ELR (cell line): ENCODE measurements at regions not wholly inside any gene's neighbourhood (a gene's known extent, or its start where the extent isn't known, plus 50 kb on each side); places are given as distances from the start of the nearest gene placed in this dataset.
"Not testable (repeated sequence)": the region's sequence is repeated elsewhere in the genome, so short reads cannot be mapped to it uniquely, and the experiment has no call there.

ENCODE experiments used
- DNase-seq: peaks from one replicate; pipeline ENCODE4 v3.0.0-alpha.2; 2015; ENCODE audit warnings: low read depth

GRCh38 chr5:155714435-155714834 is 612.5 kb upstream of the SGCD start:
- not testable (repeated sequence) for DNase-seq

DNA sequence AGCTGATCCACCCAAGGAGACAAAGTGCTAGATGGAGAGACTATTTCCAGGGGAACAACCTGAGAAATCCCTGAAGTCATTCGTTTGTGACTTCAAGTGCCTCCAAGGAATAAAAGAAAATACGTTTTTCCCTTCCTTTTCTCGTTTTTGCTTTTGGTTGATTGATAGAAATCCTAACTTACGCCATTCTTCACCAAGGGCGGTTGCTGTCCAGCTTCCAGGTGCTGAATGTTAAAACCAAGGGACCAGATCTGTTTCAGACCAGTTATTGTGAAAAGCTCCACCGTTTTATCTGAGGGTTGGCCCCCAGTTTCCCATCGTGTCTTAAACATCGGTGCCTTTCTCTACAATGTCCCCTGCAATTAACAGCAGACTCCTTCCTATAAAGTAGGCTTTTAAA is 600.7 kb upstream of the SGCD start:
- no peak for DNase-seq

DNA sequence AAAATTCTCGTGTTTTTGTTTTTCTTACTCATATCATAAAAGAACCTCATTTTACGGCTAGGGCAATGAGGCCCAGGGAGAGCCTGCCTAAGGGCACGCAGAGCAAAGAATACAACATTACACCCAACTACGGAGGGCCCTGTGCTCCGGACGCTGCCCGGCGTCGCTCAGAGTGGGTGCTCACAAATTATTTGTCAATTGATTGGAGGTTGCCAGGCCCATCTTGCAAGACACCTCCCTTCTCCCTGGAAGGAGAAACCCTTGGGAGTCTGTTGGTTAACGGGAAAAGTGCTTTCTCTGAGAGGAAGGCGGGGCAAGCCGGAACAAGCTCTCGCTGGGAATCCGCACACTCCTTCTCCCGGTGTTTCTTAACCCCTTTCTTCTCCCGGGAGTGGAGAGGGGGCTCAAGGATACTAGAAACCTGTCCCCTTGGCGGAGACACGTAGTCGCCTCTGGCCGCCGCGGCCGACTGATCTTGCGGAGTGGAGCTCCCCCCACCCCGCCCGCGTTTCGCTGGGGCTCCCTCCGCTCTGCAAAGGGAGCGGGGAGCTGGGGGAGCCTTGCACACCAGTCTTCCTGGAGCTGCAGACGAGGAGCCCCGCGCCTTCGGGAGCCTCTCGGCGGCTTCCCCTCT is 599.3 kb upstream of the SGCD start:
- no peak for DNase-seq

- no peak for DNase-seq
Observed at GRCh38 chr5:155728146-155728856, 598.7 kb upstream of the SGCD start.

DNA sequence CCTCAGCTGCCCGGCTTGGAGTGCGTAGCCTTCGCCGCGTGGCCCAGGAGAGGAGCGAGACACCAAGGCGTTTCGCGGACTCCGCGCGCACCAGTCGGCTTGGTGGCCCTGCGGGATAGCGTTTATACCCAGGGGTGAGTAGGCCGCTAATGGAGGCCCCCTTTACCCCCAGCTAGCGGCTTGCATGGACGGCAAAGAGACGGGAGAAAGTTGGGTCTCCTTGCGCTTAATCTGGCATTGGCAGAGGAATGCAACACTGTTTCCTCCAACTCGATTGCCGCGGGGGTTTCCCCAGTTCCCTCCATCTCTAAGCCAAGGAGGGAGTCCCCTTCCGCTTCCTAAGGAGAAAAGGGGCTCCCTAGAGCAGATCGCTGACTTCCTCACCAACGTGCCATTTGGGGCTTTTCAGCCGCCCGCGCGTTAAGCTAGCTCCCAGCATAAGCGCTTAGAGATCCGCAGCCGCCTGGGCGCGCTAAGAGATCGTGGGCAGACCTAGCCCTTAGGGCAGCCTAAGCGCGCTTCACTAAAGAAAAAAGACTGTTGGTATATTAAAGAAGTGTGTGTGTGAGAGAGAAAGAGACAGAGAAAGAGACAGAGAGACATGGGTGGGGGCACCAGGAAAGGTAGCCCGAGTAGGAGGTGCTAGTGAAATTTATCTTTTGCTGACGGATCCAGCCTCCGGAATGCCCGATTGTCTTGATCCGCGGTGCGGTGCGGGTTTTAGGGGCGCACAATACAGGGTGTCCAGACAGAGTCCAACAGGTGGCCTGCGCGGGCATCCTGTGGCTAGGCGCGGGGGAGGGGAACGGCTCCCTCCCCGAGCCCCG is 597.9 kb upstream of the SGCD start:
- DNase-seq = no peak

DNA sequence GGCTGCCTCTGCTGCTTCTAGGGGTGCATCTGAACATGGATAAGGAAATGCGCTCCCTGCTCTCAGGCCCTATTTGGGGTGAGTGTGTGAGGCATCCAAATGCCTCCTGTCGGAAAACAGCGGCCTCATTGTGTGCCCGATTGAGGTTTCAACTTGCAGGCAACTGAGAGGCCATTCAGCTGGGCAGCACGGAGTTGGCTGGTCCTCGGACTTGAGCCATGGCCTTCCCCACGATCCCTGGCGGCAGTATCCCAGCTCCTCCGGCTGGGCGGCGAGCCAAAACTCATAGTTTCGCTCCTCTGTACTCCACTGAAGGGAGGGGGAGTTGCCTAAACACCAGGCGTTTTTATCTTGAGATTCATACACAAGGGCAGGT is 597.3 kb upstream of the SGCD start:
- DNase-seq = no peak

DNA sequence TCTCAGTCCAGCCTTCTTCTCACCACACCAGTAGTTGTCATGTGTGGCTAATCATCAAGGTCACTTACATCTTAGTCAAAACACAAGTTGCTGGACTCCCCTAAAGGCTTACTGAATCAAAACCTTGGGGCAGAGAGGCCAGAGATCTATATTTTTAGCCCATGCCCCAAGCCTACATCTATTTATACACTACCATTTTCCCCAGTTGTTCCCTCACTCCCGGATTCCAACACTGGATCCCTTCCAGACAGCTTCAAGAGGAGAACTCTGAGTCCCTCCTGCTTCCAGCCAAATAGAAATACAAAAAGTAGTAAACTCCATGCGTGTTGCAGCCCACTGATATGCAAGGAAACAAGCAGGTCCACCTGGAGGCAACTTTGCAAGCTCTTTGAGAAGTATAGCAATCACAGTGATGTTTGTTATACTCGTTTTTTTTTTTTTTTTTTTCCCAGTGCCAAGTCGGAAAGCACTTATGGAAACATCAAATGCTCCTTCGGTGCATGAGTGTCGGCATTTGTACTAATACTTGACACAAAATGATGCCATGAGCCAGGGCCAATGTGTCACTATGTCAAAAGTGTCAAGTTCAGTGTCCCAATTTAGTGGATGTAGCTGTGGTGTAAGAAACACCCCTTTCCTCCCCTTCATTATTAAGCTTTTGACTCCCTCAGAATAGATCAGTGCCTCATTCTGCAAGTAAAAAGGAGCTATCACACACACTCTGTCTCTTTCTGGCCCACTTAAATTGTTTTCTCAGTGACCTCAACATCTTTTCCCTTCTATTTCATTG is 594.2 kb upstream of the SGCD start:
- DNase-seq = no peak

- DNase-seq = no peak
Observed at GRCh38 chr5:155733935-155734334, 593.0 kb upstream of the SGCD start.

GRCh38 chr5:155735388-155735787 is 591.6 kb upstream of the SGCD start:
- no peak for DNase-seq

DNA sequence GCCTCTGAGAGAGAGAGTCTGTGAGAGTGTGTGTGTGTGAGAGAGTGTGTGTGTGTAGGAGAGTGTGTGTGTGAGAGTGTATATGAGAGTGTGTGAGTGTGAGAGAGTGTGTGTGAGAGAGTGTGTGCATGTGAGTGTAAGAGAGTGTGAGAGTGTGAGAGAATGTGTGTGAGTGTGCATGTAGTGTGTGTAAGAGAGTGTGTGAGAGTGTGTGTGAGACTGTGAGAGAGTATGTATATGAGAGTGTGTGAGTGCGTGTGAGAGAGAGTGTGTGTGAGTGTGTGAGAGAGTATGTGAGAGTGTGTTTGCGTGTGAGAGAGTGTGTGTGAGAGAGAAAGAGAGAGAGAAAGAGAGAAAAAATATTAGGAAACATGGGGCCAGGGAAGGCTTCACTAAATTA is 588.3 kb upstream of the SGCD start:
- no peak for DNase-seq

DNA sequence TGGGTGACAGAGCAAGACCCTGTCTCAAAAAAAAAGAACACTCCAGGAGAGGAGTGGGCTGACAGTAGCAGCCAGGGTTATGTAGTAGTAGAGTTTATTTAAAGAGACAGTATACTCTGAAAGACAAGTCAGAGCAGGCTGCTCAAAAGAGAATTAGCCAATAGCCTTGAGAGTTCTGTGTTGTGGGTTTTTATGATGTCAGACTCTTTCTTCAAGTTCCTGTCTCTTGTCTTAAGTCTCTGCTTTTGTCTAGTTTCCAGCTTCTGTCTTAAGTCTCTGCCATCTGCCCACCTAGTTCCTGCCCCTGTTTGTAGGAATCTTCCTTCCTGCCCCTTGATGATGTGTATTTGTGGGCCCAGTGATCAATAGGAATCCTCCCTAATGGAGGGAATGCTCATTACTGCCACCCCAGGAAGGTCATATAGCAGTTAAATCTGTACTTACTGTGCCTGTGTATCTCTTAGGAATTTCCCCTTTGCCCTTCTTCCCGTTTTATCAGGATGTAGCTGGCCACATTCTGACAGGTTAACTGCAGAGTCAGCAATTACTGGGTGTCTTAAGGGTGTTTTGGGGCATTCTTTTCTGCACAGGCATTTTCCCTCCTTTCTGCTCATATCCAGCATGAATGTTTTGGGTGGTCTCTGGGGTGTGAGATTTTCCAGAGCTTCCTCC is 580.5 kb upstream of the SGCD start:
- no peak for DNase-seq

- DNase-seq = no peak
Observed at GRCh38 chr5:155750101-155750500, 576.9 kb upstream of the SGCD start.

DNA sequence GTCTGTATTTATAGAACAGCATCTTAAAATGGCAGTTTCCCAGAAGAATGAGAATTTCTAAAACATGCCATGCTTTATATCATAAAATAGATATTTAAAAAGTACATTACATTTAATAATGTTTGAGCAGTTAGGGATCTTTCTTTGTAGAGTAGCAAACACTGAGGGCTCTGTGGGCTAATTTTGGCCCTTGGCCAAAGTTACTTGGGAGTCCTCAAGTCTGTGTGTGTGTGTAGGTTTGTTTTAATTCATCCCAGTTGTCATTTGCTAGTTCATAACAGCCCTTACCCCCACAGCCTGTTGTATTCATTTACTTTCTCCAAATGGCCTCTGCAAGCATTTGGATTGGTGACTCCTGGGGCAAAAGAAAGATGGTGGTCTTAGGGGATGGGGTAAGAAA is 576.4 kb upstream of the SGCD start:
- no peak for DNase-seq

GRCh38 chr5:155753943-155754581 is 572.9 kb upstream of the SGCD start:
- DNase-seq = no peak

DNA sequence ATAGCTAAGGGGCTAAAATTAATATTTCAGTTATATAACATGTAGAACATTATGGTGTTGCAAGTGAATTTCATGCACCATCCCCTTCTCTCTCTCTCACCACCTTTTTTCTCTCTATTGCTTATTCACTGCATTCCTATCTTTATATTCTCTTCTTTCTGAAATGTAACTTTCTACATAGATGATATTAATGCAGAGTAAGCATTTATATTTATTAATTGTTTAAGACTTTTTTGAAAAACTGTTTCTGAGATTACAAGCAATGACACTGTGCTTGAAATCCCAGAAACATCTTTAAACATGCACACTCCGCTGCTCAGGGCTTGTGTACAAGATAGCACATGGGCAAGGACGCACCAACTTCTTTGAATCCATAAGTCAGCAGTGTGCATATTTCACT is 567.7 kb upstream of the SGCD start:
- no peak for DNase-seq

- DNase-seq = no peak
Observed at GRCh38 chr5:155759984-155760383, 567.0 kb upstream of the SGCD start.

DNA sequence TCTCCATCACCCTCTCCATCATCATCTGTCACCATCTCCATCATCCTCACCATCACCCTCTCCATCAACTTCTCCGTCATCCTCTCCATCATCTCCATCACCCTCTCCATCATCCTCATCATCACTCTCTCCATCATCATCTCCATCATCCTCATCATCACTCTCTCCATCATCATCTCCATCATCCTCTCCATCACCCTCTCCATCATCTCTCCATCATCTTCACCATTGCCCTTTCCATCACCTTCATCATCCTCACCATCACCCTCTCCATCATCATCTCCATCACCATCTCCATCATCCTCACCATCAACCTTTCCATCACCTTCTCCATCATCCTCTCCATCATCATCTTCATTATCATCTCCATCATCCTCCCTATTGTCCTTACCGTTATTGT is 565.5 kb upstream of the SGCD start:
- no peak for DNase-seq

- no peak for DNase-seq
Observed at GRCh38 chr5:155765715-155766114, 561.2 kb upstream of the SGCD start.

- DNase-seq = no peak
Observed at GRCh38 chr5:155767470-155767869, 559.5 kb upstream of the SGCD start.

GRCh38 chr5:155768332-155768731 is 558.6 kb upstream of the SGCD start:
- no peak for DNase-seq

GRCh38 chr5:155772009-155772662 is 554.8 kb upstream of the SGCD start:
- no peak for DNase-seq
